Activated T-helper 1 cell treated with anti-CD3 and anti-CD28 coated beads, Interleukin-2, amount 50 U/mL, for 16 hours (primary cell): ENCODE measurements at regions not wholly inside any gene's neighbourhood (a gene's known extent, or its start where the extent isn't known, plus 50 kb on each side); places are given as distances from the start of the nearest gene placed in this dataset.
"Not testable (repeated sequence)": the region's sequence is repeated elsewhere in the genome, so short reads cannot be mapped to it uniquely, and the experiment has no call there.

Experiments used
- DNase-seq, 2 donors: peaks; one replicate each; pipeline ENCODE4 v3.0.0-alpha.2; 2020; ENCODE audit warnings: low read depth in 1 of 2, low spot score in 1 of 2

GRCh38 chr2:2728635-2729034, 397.6 kb upstream of the MYT1L start:
- no peak for DNase-seq

- DNase-seq: no peak
These were observed 396.9 kb upstream of the MYT1L start for GRCh38 chr2:2727876-2728511.

DNA sequence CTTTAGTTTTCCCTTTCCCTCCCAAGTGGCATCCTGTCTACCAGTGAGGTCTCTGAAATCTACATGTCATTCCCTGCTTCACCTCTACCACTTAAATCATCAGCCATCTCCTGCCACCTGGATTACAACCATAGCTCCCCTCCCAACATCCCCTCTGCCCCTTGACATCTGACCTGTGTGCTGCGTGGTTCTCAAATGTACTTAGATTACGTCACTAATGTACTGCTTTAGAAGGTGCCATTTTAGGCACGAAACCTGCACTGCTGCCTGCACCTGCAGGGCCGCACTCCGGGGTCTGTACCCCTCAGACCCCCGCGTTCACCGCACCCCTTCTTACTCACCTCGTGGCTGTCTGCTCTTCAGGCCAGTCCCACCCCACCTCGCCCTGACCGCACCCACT, 395.1 kb upstream of the MYT1L start:
- no peak for DNase-seq

DNA sequence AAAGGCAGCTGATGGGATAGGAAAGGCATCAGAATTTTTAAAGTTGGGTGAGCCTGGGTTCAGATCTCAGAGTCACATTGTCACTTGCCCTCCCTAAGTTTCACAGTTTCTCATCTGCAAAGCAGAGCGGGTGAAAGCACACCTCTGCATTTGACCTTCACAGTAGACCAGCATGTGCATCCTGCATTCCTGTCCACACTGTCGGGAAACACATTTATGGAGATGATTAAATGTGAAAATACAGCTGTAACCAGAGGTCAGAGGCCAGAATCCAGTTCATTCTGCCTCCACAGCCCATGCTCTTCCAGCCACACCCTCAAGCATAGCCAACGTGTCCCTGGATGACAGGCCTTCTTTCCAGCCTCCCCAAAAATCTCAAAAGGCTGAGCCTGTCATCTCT, 392.0 kb upstream of the MYT1L start:
- DNase-seq: no peak

GRCh38 chr2:2721296-2721835, 390.3 kb upstream of the MYT1L start:
- no peak for DNase-seq

DNA sequence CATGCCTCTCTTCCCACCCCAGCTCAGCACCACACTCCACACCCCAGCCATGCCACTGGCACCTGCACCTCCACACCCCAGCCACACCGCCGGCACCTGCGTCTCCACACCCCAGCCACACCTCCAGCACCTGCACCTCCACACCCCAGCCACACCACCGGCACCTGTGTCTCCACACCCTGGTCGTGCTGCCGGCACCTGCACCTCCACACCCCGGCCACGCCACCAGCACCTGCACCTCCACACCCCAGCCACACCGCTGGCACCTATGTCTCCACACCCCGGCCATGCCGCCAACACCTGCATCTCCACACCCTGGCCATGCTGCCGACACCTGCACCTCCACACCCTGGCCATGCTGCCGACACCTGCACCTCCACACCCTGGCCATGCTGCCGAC, 389.7 kb upstream of the MYT1L start:
- DNase-seq: not testable (repeated sequence)

DNA sequence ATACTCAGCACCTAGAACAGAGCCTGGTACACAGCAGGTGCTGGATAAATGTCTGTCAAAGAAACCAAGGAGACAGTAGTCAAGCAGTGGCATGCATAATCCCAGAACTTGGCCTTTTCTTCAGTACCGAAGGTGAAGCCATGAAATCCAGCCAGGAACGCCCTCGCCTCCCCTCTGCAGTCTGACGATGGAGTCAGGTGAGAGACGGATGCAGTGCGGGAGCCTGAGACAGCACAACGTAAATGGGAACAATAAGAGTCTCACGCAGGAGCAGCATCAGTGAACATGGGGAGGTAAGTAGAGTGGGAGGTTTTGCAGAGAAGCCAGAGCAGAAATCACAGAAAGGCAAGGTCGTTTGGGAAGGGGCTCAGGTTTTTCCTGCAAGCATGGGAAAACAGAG, 389.3 kb upstream of the MYT1L start:
- DNase-seq: no peak

- DNase-seq: no peak
These were observed 388.7 kb upstream of the MYT1L start for GRCh38 chr2:2719781-2720180.

DNA sequence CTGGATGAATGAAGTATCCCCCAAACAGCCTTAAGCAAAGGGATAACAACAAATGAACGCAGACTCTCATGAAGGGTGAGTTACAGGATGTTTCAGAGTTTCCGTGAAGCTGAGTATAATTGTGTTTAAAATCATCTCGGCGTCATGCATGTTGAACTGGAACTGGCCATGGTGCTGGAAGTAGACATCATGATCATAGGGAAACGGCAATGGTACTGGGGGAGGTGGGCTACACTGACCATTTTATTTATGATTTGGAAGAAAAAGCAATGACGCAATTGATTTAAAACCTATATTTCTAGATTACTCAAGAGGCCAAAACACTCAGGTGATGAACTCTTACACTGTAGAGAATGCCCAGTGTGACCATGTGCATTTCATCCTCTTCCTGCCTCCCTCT, 387.9 kb upstream of the MYT1L start:
- DNase-seq: no peak

GRCh38 chr2:2717406-2717805, 386.3 kb upstream of the MYT1L start:
- no peak for DNase-seq

GRCh38 chr2:2716771-2717170, 385.7 kb upstream of the MYT1L start:
- no peak for DNase-seq

- no peak for DNase-seq
These were observed 384.2 kb upstream of the MYT1L start for GRCh38 chr2:2715036-2715818.

DNA sequence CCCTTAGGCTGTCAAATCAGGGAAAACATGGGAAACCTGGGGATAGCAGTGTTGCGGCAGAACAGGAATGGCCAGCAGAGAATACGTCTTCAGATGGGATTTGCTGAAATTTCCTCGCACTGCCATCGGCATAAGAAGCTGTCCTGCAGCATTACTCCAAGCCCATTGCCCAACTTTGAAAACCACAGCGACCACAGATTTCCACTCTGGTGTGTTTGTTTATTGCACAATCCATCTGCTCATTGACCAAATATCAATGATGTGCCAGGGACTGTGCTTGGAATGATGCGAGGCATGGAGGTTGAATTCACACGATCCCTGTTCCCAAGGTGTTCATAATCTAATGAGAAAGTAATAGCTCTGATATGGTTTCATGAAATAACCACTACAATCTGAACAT, 383.3 kb upstream of the MYT1L start:
- DNase-seq: no peak

- DNase-seq: no peak
These were observed 378.3 kb upstream of the MYT1L start for GRCh38 chr2:2709431-2709770.

DNA sequence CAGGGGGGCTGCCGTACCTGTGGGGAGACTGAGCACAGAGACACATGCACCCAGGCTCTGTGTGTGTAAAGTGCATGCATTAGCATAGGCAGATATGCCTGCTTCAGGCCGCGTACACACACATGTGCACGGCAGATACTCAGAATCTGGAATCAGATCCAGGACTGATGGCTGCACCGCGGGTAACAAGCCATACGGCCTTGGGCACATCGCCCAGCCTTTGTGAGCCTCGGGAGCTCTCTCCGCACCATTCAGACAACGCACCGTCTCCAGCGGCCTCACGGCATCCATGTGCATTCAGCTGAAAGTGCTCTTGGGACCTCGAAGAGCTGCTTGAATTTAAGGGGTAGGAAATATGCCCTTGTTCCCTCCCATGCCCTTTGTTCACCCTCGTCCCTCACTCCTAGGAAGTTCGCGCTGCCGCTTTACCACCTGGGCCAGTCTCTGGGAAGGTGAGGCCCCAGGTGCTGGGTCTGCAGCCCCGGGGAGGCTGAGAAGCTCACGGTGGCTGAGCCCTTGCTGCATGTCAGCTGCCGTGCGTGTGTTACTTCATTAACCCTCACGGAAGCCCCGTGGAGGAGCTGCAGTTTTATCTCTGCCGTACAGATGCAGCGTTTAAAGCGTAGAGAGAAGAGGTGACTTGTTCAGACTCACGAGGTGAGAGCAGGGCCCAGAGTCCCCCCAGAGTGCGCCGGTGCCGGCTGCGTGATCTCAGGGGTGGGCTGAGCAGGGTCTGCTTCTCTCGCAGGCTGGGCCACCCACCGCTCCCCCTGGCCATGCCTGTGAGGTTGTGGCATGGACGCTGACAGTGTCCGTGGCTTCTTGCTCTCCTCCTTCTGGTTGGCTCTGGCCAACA, 377.7 kb upstream of the MYT1L start:
- no peak for DNase-seq

GRCh38 chr2:2707206-2707991, 376.3 kb upstream of the MYT1L start:
- DNase-seq: no peak

DNA sequence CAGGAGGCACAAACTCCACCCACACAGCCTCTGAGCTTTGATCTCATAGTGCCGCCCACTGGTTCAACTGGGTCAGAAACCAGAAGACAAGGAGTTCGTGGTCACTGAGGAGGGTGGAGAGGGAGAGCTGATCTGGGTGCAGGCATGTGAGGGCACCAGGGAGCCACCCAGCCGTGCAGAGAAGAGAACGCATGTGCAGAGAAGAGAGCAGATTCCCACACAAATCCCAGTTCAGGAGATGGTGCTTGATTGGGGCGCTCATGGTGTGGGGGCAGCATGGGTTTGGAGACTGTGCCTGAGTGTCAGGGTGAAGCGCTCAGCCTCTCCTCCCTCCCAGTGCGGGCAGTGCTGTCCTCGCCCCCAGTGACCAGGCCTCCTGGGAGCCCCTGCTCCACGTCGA, 375.2 kb upstream of the MYT1L start:
- no peak for DNase-seq

- DNase-seq: no peak
These were observed 374.8 kb upstream of the MYT1L start for GRCh38 chr2:2705871-2706270.

- DNase-seq: no peak
These were observed 373.5 kb upstream of the MYT1L start for GRCh38 chr2:2704428-2705090.

DNA sequence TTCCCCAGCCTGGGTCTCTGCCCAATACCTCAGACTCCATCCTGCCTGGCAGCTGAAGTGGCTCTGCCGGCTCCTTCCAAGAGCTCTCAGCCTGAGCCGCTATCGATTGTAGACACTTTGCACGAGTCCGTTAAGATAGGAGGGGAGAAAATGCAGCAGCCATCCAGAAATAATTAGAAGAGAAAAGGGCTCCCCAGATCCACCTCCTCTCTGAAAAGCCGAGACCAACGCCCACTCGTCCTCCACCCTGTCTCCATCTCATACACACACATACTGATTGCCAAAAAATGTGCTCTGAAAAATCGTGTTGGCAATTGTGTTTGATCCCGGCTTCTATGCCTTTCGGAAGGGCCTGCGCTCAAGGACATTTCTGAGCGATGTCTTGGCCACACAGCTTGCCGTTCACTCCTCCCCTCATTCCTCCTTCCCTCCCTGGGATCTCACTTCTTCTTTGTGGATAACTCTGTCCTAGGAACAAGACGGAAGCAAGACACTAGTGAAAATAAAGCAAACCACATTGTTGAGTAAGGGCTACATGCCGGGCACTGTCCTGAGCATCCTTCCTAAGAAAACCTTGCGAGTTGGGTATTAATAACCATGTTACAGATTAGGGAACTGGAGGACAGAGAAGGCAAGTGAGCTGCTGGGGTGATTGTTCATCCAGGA, 372.8 kb upstream of the MYT1L start:
- DNase-seq: no peak
